ENCODE measurements at regions not wholly inside any gene's neighbourhood (a gene's known extent, or its start where the extent isn't known, plus 50 kb on each side); places are given as distances from the start of the nearest gene placed in this dataset.

- ATAC-seq (ENCODE audit: low read depth in 2 of 2), result no peak
- no peak overlapping the region for H3K27ac ChIP-seq (ENCODE audit: insufficient read depth, low read length, poor library complexity, severe bottlenecking)
- no peaks in the 10 kb centered on the region for H3K36me3 ChIP-seq (ENCODE audit: control insufficient read depth, insufficient read depth, low read length)
- Mint-ChIP-seq H3K27me3 (no peaks in the 10 kb centered on the region), H3K36me3 (no peaks in the 10 kb centered on the region), H3K27ac (no peak overlapping the region), H3K9me3 (peaks cover 0 to 2% (median 0%) of the 10 kb centered on the region in 7 donors), H3K4me3 (no peak overlapping the region), H3K4me1 (no peaks in the 10 kb centered on the region)
- DNase-seq, result no peak
- H3K4me3 ChIP-seq (ENCODE audit: low read depth, low read length), result no peak overlapping the region
- no peaks in the 10 kb centered on the region for H3K9me3 ChIP-seq (ENCODE audit: control insufficient read depth in 2 of 2, low read length in 2 of 2)
- no peaks in the 10 kb centered on the region for H3K27me3 ChIP-seq (ENCODE audit: control insufficient read depth, insufficient read depth, low read length)
- no peaks in the 10 kb centered on the region for H3K4me1 ChIP-seq (ENCODE audit: control insufficient read depth, insufficient read depth, low read length, poor library complexity, severe bottlenecking)
Measured at GRCh38 chr22:49382451-49382735, 445.3 kb downstream of the BRD1 start.

GRCh38 chr22:49381595-49382450 lies 445.9 kb downstream of the BRD1 start:
- Mint-ChIP-seq H3K4me3 (no peak overlapping the region), H3K27me3 (no peaks in the 10 kb centered on the region), H3K27ac (no peak overlapping the region), H3K9me3 (peaks cover 0 to 2% (median 0%) of the 10 kb centered on the region in 7 donors), H3K36me3 (no peaks in the 10 kb centered on the region), H3K4me1 (no peaks in the 10 kb centered on the region)
- Histone ChIP-seq H3K36me3 (ENCODE audit: control insufficient read depth, insufficient read depth, low read length) (no peaks in the 10 kb centered on the region), H3K4me1 (ENCODE audit: control insufficient read depth, insufficient read depth, low read length, poor library complexity, severe bottlenecking) (no peaks in the 10 kb centered on the region), H3K4me3 (ENCODE audit: low read depth, low read length) (no peak overlapping the region), H3K9me3 (ENCODE audit: control insufficient read depth in 2 of 2, low read length in 2 of 2) (no peaks in the 10 kb centered on the region), H3K27ac (ENCODE audit: insufficient read depth, low read length, poor library complexity, severe bottlenecking) (no peak overlapping the region), H3K27me3 (ENCODE audit: control insufficient read depth, insufficient read depth, low read length) (no peaks in the 10 kb centered on the region)
- ATAC-seq (ENCODE audit: low read depth in 2 of 2) (no peak), DNase-seq (no peak)

GRCh38 chr22:49380828-49381114 lies 446.9 kb downstream of the BRD1 start:
- Mint-ChIP-seq H3K4me1 (no peaks in the 10 kb centered on the region), H3K27ac (no peak overlapping the region), H3K9me3 (peaks cover 0 to 2% (median 0%) of the 10 kb centered on the region in 7 donors), H3K4me3 (no peak overlapping the region), H3K36me3 (no peaks in the 10 kb centered on the region), H3K27me3 (no peaks in the 10 kb centered on the region)
- Histone ChIP-seq H3K27ac (ENCODE audit: insufficient read depth, low read length, poor library complexity, severe bottlenecking) (no peak overlapping the region), H3K4me3 (ENCODE audit: low read depth, low read length) (no peak overlapping the region), H3K36me3 (ENCODE audit: control insufficient read depth, insufficient read depth, low read length) (no peaks in the 10 kb centered on the region), H3K27me3 (ENCODE audit: control insufficient read depth, insufficient read depth, low read length) (no peaks in the 10 kb centered on the region), H3K4me1 (ENCODE audit: control insufficient read depth, insufficient read depth, low read length, poor library complexity, severe bottlenecking) (no peaks in the 10 kb centered on the region), H3K9me3 (ENCODE audit: control insufficient read depth in 2 of 2, low read length in 2 of 2) (no peaks in the 10 kb centered on the region)
- DNase-seq, result no peak
- ATAC-seq (ENCODE audit: low read depth in 2 of 2), result no peak

GRCh38 chr22:49380095-49380827 lies 447.4 kb downstream of the BRD1 start:
- H3K27ac Mint-ChIP-seq, result no peak overlapping the region
- H3K4me3 ChIP-seq (ENCODE audit: low read depth, low read length), result no peak overlapping the region
- H3K36me3 ChIP-seq (ENCODE audit: control insufficient read depth, insufficient read depth, low read length), result no peaks in the 10 kb centered on the region
- H3K27me3 ChIP-seq (ENCODE audit: control insufficient read depth, insufficient read depth, low read length), result no peaks in the 10 kb centered on the region
- no peak for ATAC-seq (ENCODE audit: low read depth in 2 of 2)
- no peaks in the 10 kb centered on the region for H3K4me1 ChIP-seq (ENCODE audit: control insufficient read depth, insufficient read depth, low read length, poor library complexity, severe bottlenecking)
- no peaks in the 10 kb centered on the region for H3K27me3 Mint-ChIP-seq
- peaks cover 0 to 2% (median 0%) of the 10 kb centered on the region in 7 donors for H3K9me3 Mint-ChIP-seq
- no peaks in the 10 kb centered on the region for H3K4me1 Mint-ChIP-seq
- no peaks in the 10 kb centered on the region for H3K9me3 ChIP-seq (ENCODE audit: control insufficient read depth in 2 of 2, low read length in 2 of 2)
- H3K4me3 Mint-ChIP-seq, result no peak overlapping the region
- no peak for DNase-seq
- H3K27ac ChIP-seq (ENCODE audit: insufficient read depth, low read length, poor library complexity, severe bottlenecking), result no peak overlapping the region
- no peaks in the 10 kb centered on the region for H3K36me3 Mint-ChIP-seq

GRCh38 chr22:49377306-49377705 lies 450.4 kb downstream of the BRD1 start:
- DNase-seq (no peak), ATAC-seq (ENCODE audit: low read depth in 2 of 2) (no peak)
- H3K27ac ChIP-seq (ENCODE audit: insufficient read depth, low read length, poor library complexity, severe bottlenecking), result no peak overlapping the region
- H3K36me3 ChIP-seq (ENCODE audit: control insufficient read depth, insufficient read depth, low read length), result no peaks in the 10 kb centered on the region
- H3K9me3 Mint-ChIP-seq, result peaks cover 0 to 2% (median 0%) of the 10 kb centered on the region in 7 donors
- H3K9me3 ChIP-seq (ENCODE audit: control insufficient read depth in 2 of 2, low read length in 2 of 2), result no peaks in the 10 kb centered on the region
- H3K27me3 ChIP-seq (ENCODE audit: control insufficient read depth, insufficient read depth, low read length), result no peaks in the 10 kb centered on the region
- H3K27me3 Mint-ChIP-seq, result no peaks in the 10 kb centered on the region
- no peak overlapping the region for H3K4me3 Mint-ChIP-seq
- no peaks in the 10 kb centered on the region for H3K4me1 Mint-ChIP-seq
- no peak overlapping the region for H3K4me3 ChIP-seq (ENCODE audit: low read depth, low read length)
- H3K4me1 ChIP-seq (ENCODE audit: control insufficient read depth, insufficient read depth, low read length, poor library complexity, severe bottlenecking), result no peaks in the 10 kb centered on the region
- no peaks in the 10 kb centered on the region for H3K36me3 Mint-ChIP-seq
- H3K27ac Mint-ChIP-seq, result no peak overlapping the region

- Mint-ChIP-seq H3K36me3 (no peaks in the 10 kb centered on the region), H3K4me1 (no peaks in the 10 kb centered on the region), H3K27ac (no peak overlapping the region), H3K4me3 (no peak overlapping the region), H3K9me3 (no peaks in the 10 kb centered on the region), H3K27me3 (no peaks in the 10 kb centered on the region)
- no peak overlapping the region for H3K27ac ChIP-seq (ENCODE audit: insufficient read depth, low read length, poor library complexity, severe bottlenecking)
- H3K36me3 ChIP-seq (ENCODE audit: control insufficient read depth, insufficient read depth, low read length), result no peaks in the 10 kb centered on the region
- no peaks in the 10 kb centered on the region for H3K9me3 ChIP-seq (ENCODE audit: control insufficient read depth in 2 of 2, low read length in 2 of 2)
- ATAC-seq (ENCODE audit: low read depth in 2 of 2) (no peak), DNase-seq (no peak)
- H3K27me3 ChIP-seq (ENCODE audit: control insufficient read depth, insufficient read depth, low read length), result no peaks in the 10 kb centered on the region
- H3K4me1 ChIP-seq (ENCODE audit: control insufficient read depth, insufficient read depth, low read length, poor library complexity, severe bottlenecking), result no peaks in the 10 kb centered on the region
- H3K4me3 ChIP-seq (ENCODE audit: low read depth, low read length), result no peak overlapping the region
Measured at GRCh38 chr22:49373801-49374226, 453.9 kb downstream of the BRD1 start.

- H3K9me3 Mint-ChIP-seq, result no peaks in the 10 kb centered on the region
- H3K9me3 ChIP-seq (ENCODE audit: control insufficient read depth in 2 of 2, low read length in 2 of 2), result no peaks in the 10 kb centered on the region
Measured at GRCh38 chr22:49373289-49373666, 454.4 kb downstream of the BRD1 start.

More at GRCh38 chr22:49373289-49373666, 454.4 kb downstream of the BRD1 start:
- Mint-ChIP-seq H3K4me1 (no peaks in the 10 kb centered on the region), H3K27ac (no peak overlapping the region), H3K4me3 (no peak overlapping the region), H3K27me3 (no peaks in the 10 kb centered on the region), H3K36me3 (no peaks in the 10 kb centered on the region)
- DNase-seq (no peak), ATAC-seq (ENCODE audit: low read depth in 2 of 2) (no peak)
- Histone ChIP-seq H3K27me3 (ENCODE audit: control insufficient read depth, insufficient read depth, low read length) (no peaks in the 10 kb centered on the region), H3K4me1 (ENCODE audit: control insufficient read depth, insufficient read depth, low read length, poor library complexity, severe bottlenecking) (no peaks in the 10 kb centered on the region), H3K27ac (ENCODE audit: insufficient read depth, low read length, poor library complexity, severe bottlenecking) (no peak overlapping the region), H3K36me3 (ENCODE audit: control insufficient read depth, insufficient read depth, low read length) (no peaks in the 10 kb centered on the region), H3K4me3 (ENCODE audit: low read depth, low read length) (no peak overlapping the region)
